HG02642 (cell line): ENCODE measurements at regions not wholly inside any gene's neighbourhood (a gene's known extent, or its start where the extent isn't known, plus 50 kb on each side); places are given as distances from the start of the nearest gene placed in this dataset.

ENCODE experiments used
- ATAC-seq: cut with Tn5 transposase; IDR thresholded peaks from one replicate; pipeline ENCODE4 v1.9.1; 2021; ENCODE audit warnings: mild to moderate bottlenecking; ENCODE audit not compliant: unreplicated experiment, poor library complexity

GRCh38 chr5:98099448-98100105 is 673.9 kb upstream of the RGMB start:
- no peak for ATAC-seq

- ATAC-seq: no peak
These were observed 672.3 kb upstream of the RGMB start for GRCh38 chr5:98101131-98101530.

- ATAC-seq: no peak
These were observed 670.5 kb upstream of the RGMB start for GRCh38 chr5:98102936-98103335.

- ATAC-seq: no peak
These were observed 669.7 kb upstream of the RGMB start for GRCh38 chr5:98103807-98104206.

GRCh38 chr5:98104454-98105188 is 668.8 kb upstream of the RGMB start:
- no peak for ATAC-seq

GRCh38 chr5:98105681-98106080 is 667.8 kb upstream of the RGMB start:
- no peak for ATAC-seq

GRCh38 chr5:98106116-98107031 is 667.1 kb upstream of the RGMB start:
- ATAC-seq: no peak

- ATAC-seq: no peak
These were observed 665.0 kb upstream of the RGMB start for GRCh38 chr5:98108497-98108896.

- no peak for ATAC-seq
These were observed 663.9 kb upstream of the RGMB start for GRCh38 chr5:98109561-98110006.

- no peak for ATAC-seq
These were observed 663.2 kb upstream of the RGMB start for GRCh38 chr5:98110282-98110691.

- no peak for ATAC-seq
These were observed 662.7 kb upstream of the RGMB start for GRCh38 chr5:98110791-98111190.

- no peak for ATAC-seq
These were observed 661.8 kb upstream of the RGMB start for GRCh38 chr5:98111686-98112085.

- ATAC-seq: no peak
These were observed 652.2 kb upstream of the RGMB start for GRCh38 chr5:98121036-98121936.

GRCh38 chr5:98128271-98128670 is 645.2 kb upstream of the RGMB start:
- no peak for ATAC-seq

GRCh38 chr5:98128846-98129245 is 644.6 kb upstream of the RGMB start:
- ATAC-seq: no peak

GRCh38 chr5:98130261-98131035 is 643.0 kb upstream of the RGMB start:
- ATAC-seq: no peak

GRCh38 chr5:98144116-98144515 is 629.3 kb upstream of the RGMB start:
- ATAC-seq: no peak

- ATAC-seq: no peak
These were observed 628.8 kb upstream of the RGMB start for GRCh38 chr5:98144710-98145109.

GRCh38 chr5:98157368-98157767 is 616.1 kb upstream of the RGMB start:
- no peak for ATAC-seq
